AG10803 (cell line): ENCODE measurements at regions not wholly inside any gene's neighbourhood (a gene's known extent, or its start where the extent isn't known, plus 50 kb on each side); places are given as distances from the start of the nearest gene placed in this dataset.

Experiments used
- DNase-seq: peaks from one replicate; pipeline ENCODE4 v3.0.0; 2010; ENCODE audit warnings: low read depth
- H3K4me3 ChIP-seq: 2 replicates; pipeline ENCODE4 v1.5.1; 2011; ENCODE audit warnings: mild to moderate bottlenecking, low read length, control low read depth
- TF ChIP-seq, protein P1 (sequence below): conservative IDR thresholded peaks from 2 replicates; pipeline ENCODE4 v1.5.1; 2011; ENCODE audit warnings: mild to moderate bottlenecking, low read length, control low read depth, inconsistent platforms

GRCh38 chr13:108033800-108034707 is 181.3 kb downstream of the LIG4 start:
- DNase-seq, result no peak
- no peak overlapping the region for H3K4me3 ChIP-seq
- TF ChIP-seq, protein P1, sequence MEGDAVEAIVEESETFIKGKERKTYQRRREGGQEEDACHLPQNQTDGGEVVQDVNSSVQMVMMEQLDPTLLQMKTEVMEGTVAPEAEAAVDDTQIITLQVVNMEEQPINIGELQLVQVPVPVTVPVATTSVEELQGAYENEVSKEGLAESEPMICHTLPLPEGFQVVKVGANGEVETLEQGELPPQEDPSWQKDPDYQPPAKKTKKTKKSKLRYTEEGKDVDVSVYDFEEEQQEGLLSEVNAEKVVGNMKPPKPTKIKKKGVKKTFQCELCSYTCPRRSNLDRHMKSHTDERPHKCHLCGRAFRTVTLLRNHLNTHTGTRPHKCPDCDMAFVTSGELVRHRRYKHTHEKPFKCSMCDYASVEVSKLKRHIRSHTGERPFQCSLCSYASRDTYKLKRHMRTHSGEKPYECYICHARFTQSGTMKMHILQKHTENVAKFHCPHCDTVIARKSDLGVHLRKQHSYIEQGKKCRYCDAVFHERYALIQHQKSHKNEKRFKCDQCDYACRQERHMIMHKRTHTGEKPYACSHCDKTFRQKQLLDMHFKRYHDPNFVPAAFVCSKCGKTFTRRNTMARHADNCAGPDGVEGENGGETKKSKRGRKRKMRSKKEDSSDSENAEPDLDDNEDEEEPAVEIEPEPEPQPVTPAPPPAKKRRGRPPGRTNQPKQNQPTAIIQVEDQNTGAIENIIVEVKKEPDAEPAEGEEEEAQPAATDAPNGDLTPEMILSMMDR, result no peak

- no peak for DNase-seq
- TF ChIP-seq, protein P1, result no peak
- H3K4me3 ChIP-seq, result no peak overlapping the region
These were observed 183.5 kb downstream of the LIG4 start for GRCh38 chr13:108031865-108032264.

DNA sequence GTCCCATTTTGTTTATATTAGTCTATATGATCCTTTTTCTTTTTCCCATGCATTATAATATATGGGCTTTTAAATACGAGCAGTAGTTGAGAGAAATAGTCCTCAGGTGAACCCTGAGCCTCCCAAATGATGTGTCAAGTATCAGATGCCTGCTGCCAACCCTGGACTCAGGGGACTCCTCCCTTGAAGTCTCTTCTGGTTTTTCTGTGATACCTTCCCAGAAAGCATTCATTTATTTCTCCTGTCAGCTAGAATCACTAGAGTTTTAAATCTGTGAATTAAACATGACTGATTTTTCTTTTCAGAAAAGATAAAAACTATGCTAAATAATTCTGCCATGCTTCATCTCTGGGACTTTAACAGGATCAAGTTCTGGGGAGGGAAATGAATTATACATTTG is 184.6 kb downstream of the LIG4 start:
- no peak overlapping the region for H3K4me3 ChIP-seq
- no peak for DNase-seq
- TF ChIP-seq, protein P1, result no peak

DNA sequence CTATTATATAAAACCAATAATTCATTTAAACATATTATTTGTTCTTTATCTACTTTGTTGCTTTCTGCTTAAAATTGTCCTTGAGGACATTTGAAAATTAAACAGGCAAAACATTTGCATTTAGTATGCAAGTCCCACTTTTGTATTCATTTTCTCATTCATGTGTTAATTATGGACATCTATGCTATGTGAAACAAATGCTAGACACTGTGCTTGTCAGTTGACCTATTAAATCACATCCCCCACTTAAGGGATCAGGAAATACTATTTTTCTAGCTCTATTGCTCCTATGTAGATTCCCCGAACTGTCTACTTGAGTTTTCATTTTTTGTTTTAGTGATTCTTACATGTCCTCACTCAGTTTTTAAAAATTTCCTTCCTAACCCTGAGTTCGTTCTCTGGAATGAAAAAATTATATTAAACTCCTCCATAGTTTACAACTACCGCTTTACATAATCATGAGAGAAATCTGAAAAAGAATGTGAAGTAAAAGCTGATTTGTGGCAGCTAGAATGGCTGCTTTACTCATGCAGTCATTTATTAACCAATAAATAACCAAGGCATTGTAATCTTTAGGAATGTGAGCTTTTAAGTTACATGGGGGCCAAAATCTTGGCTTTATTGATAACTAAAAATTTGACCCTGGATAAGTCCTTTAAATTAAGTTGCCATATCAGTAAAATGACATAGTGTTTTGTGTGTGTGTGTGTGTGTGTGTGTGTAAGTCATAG is 188.5 kb downstream of the LIG4 start:
- no peak overlapping the region for H3K4me3 ChIP-seq
- TF ChIP-seq, protein P1, result no peak
- DNase-seq, result no peak

- H3K4me3 ChIP-seq, result no peak overlapping the region
- DNase-seq, result no peak
- TF ChIP-seq, protein P1, result no peak
These were observed 195.3 kb downstream of the LIG4 start for GRCh38 chr13:108020027-108020426.

- no peak overlapping the region for H3K4me3 ChIP-seq
- no peak for DNase-seq
- TF ChIP-seq, protein P1, result no peak
These were observed 196.9 kb downstream of the LIG4 start for GRCh38 chr13:108018371-108018870.
